ENCODE measurements at regions not wholly inside any gene's neighbourhood (a gene's known extent, or its start where the extent isn't known, plus 50 kb on each side); places are given as distances from the start of the nearest gene placed in this dataset.

DNA sequence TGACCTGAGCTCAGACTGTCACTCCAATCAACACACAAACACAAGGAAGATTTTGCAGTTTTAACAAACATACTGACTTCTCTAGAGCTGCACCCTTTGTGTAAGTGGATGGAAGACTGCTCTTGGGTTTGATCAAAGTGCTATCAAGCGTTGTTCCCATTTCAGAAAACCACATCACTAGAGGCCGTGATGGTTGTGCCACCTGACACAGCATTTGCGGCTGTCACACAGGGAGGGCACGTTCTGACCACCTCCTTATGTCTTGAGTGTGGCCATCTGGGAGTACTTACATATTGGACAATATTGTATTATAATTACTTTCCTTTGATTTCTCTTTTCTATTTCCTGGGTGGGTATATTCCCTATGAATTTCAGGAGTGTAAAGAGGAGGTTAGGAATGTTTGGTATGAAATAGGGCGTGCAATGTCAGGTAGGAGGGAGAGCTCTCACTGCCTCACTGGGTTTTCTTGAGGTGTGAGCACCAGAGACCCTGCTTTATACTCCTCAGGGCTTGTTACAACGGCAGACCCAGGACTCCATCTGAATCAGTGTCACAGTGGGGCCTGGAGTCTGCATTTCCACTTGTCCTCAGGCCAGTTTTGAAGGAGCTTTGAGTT is 74.3 kb downstream of the SYNE3 start:
- TF ChIP-seq, protein P1, sequence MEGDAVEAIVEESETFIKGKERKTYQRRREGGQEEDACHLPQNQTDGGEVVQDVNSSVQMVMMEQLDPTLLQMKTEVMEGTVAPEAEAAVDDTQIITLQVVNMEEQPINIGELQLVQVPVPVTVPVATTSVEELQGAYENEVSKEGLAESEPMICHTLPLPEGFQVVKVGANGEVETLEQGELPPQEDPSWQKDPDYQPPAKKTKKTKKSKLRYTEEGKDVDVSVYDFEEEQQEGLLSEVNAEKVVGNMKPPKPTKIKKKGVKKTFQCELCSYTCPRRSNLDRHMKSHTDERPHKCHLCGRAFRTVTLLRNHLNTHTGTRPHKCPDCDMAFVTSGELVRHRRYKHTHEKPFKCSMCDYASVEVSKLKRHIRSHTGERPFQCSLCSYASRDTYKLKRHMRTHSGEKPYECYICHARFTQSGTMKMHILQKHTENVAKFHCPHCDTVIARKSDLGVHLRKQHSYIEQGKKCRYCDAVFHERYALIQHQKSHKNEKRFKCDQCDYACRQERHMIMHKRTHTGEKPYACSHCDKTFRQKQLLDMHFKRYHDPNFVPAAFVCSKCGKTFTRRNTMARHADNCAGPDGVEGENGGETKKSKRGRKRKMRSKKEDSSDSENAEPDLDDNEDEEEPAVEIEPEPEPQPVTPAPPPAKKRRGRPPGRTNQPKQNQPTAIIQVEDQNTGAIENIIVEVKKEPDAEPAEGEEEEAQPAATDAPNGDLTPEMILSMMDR (IDR thresholded peaks at IDR 0.05): no peak
- CTCF ChIA-PET: interaction anchor here (0.6 to 2.8 kb wide), 22 partner anchors 8 to 332 kb away, joined by 3 to 33 read pairs (median 4); partner anchors contain the start of genes GLRX5 and SYNE3
- POLR2A ChIA-PET: interaction anchor here (1.0 to 1.7 kb wide), 10 partner anchors 20 to 92 kb away, joined by 3 to 17 read pairs (median 6); partner anchors contain the start of gene GLRX5
- DNase-seq (no peak), ATAC-seq (ENCODE audit: poor library complexity) (peak; percentile 25)
- intact Hi-C loops (cut with DNase I, micrococcal nuclease): loop anchor here (1.0 to 5.0 kb wide), 6 partner anchors 21 to 332 kb away; partner anchors contain the start of gene GLRX5 (in 1 of the 2)
- Histone ChIP-seq H3K27ac (ENCODE audit: low read depth in 1 of 2, low read length in 2 of 2) (no peak overlapping the region), H3K36me3 (ENCODE audit: insufficient read depth, low read length) (peaks cover 74% of the 10 kb centered on the region), H3K9me3 (ENCODE audit: control insufficient read depth in 1 of 2, insufficient read depth in 1 of 2, low read length in 2 of 2) (no peaks in the 10 kb centered on the region), H3K4me3 (ENCODE audit: low read length) (no peak overlapping the region), H3K27me3 (ENCODE audit: control insufficient read depth in 1 of 2, insufficient read depth in 2 of 2, low read length in 2 of 2) (no peaks in the 10 kb centered on the region), H3K4me1 (ENCODE audit: insufficient read depth, low read length) (peaks cover 8% of the 10 kb centered on the region)
- H3K4me1 Mint-ChIP-seq (ENCODE audit: low read depth): peaks cover 23% of the 10 kb centered on the region
- H3K36me3 Mint-ChIP-seq (ENCODE audit: low read depth): peaks cover 72% of the 10 kb centered on the region
- no peaks in the 10 kb centered on the region for H3K9me3 Mint-ChIP-seq
- no peaks in the 10 kb centered on the region for H3K27me3 Mint-ChIP-seq
- H3K4me3 Mint-ChIP-seq: no peak overlapping the region
- H3K27ac Mint-ChIP-seq: peak overlapping the region; percentile 73

DNA sequence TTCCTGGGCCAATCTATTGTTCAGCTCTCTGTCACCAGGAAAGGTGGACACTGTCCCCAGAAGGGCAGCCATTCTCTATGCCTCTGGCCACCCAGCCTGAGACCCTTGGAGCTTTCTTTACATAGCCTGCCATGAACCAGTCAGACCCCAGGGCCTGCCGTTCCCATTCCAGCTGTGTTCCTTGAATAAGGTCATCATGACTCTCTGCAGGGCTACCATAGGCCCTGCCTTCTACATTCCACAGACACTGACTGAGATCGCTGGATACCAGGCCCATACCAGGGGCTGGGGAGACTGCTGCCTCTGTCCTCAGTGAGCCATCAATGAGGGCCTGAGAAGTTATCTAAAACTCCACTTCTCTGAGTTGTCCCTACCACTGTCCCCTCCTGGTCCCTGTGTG is 75.5 kb downstream of the SYNE3 start:
- Mint-ChIP-seq H3K27me3 (no peaks in the 10 kb centered on the region), H3K36me3 (ENCODE audit: low read depth) (peaks cover 75% of the 10 kb centered on the region), H3K4me3 (no peak overlapping the region), H3K27ac (no peak overlapping the region), H3K9me3 (no peaks in the 10 kb centered on the region), H3K4me1 (ENCODE audit: low read depth) (peaks cover 23% of the 10 kb centered on the region)
- intact Hi-C loops (cut with DNase I, micrococcal nuclease): loop anchor here in 1 of 2 experiments (5.0 kb wide), 1 partner anchor 241 kb away; no protein-coding TSS in a partner anchor
- CTCF ChIA-PET: interaction anchor here (2.8 kb wide), 1 partner anchor 86 kb away, joined by 33 read pairs; no protein-coding TSS in a partner anchor
- TF ChIP-seq, protein P1 (IDR thresholded peaks at IDR 0.05): no peak
- DNase-seq: no peak
- no peaks in the 10 kb centered on the region for H3K27me3 ChIP-seq (ENCODE audit: control insufficient read depth in 1 of 2, insufficient read depth in 2 of 2, low read length in 2 of 2)
- peaks cover 8% of the 10 kb centered on the region for H3K4me1 ChIP-seq (ENCODE audit: insufficient read depth, low read length)
- ATAC-seq (ENCODE audit: poor library complexity): no peak
- no peak overlapping the region for H3K4me3 ChIP-seq (ENCODE audit: low read length)
- POLR2A ChIA-PET: interaction anchor here (0.8 to 1.1 kb wide), 2 partner anchors 22 to 81 kb away, joined by 3 to 4 read pairs; no protein-coding TSS in a partner anchor
- H3K27ac ChIP-seq (ENCODE audit: low read depth in 1 of 2, low read length in 2 of 2): no peak overlapping the region
- H3K9me3 ChIP-seq (ENCODE audit: control insufficient read depth in 1 of 2, insufficient read depth in 1 of 2, low read length in 2 of 2): no peaks in the 10 kb centered on the region
- H3K36me3 ChIP-seq (ENCODE audit: insufficient read depth, low read length): peaks cover 76% of the 10 kb centered on the region

DNA sequence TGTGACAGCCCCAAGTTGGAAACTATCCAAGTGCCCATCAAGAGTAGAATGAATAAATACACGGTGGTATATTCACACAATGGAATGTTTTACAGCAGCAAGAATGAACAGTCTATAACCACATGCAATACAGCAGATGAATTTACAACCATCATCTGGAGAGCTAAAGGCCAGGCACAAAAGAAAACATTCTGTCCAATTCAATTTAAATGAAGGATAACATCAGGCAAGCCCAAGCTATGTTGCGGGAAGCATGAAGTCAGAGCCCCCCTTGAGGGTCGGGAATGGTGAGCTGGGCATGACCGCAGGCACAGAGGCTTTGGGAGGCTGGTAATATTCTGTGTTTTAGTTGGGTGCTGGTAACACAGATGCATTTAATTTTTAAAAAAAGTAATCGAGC is 76.0 kb downstream of the SYNE3 start:
- POLR2A ChIA-PET: interaction anchor here (0.8 to 1.1 kb wide), 2 partner anchors 23 to 82 kb away, joined by 3 to 4 read pairs; no protein-coding TSS in a partner anchor
- Histone ChIP-seq H3K27ac (ENCODE audit: low read depth in 1 of 2, low read length in 2 of 2) (no peak overlapping the region), H3K4me1 (ENCODE audit: insufficient read depth, low read length) (peaks cover 8% of the 10 kb centered on the region), H3K27me3 (ENCODE audit: control insufficient read depth in 1 of 2, insufficient read depth in 2 of 2, low read length in 2 of 2) (no peaks in the 10 kb centered on the region), H3K36me3 (ENCODE audit: insufficient read depth, low read length) (peaks cover 76% of the 10 kb centered on the region), H3K4me3 (ENCODE audit: low read length) (no peak overlapping the region), H3K9me3 (ENCODE audit: control insufficient read depth in 1 of 2, insufficient read depth in 1 of 2, low read length in 2 of 2) (no peaks in the 10 kb centered on the region)
- CTCF ChIA-PET: interaction anchor here (2.8 kb wide), 1 partner anchor 87 kb away, joined by 33 read pairs; no protein-coding TSS in a partner anchor
- Mint-ChIP-seq H3K4me3 (no peak overlapping the region), H3K36me3 (ENCODE audit: low read depth) (peaks cover 77% of the 10 kb centered on the region), H3K27ac (no peak overlapping the region), H3K9me3 (no peaks in the 10 kb centered on the region), H3K4me1 (ENCODE audit: low read depth) (peaks cover 20% of the 10 kb centered on the region), H3K27me3 (no peaks in the 10 kb centered on the region)
- no peak for DNase-seq
- TF ChIP-seq, protein P1 (IDR thresholded peaks at IDR 0.05): no peak
- intact Hi-C loops (cut with DNase I, micrococcal nuclease): loop anchor here in 1 of 2 experiments (5.0 kb wide), 1 partner anchor 242 kb away; no protein-coding TSS in a partner anchor
- no peak for ATAC-seq (ENCODE audit: poor library complexity)

All from CD4-positive, alpha-beta T cell (primary cell).